ENCODE measurements at regions not wholly inside any gene's neighbourhood (a gene's known extent, or its start where the extent isn't known, plus 50 kb on each side); places are given as distances from the start of the nearest gene placed in this dataset.
"Not testable (repeated sequence)": the region's sequence is repeated elsewhere in the genome, so short reads cannot be mapped to it uniquely, and the experiment has no call there.

- DNase-seq (ENCODE audit: low read depth in 2 of 3, low spot score in 2 of 3) = no peak
These were observed 139.4 kb upstream of the ID4 start for GRCh38 chr6:19697744-19698290.

GRCh38 chr6:19699932-19700331 is 137.2 kb upstream of the ID4 start:
- no peak for DNase-seq (ENCODE audit: low read depth in 2 of 3, low spot score in 2 of 3)

DNA sequence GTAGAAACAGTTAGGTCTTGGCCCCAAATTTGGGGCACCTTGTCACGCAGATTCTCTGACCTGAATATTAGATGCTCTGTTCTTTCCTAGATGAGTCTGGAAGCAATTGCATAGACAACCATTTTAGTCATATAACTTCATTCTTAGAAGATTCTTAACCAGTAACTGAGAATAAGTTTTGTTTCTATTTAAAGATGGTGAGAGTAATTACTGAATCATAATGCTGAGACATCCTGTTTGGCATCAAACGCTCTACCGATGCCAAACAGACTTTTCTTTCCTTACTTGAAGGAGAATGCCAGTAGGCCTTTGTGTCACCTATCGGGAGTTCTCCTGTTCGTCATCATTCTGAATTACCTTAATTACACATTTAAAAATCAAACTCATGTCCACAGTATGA is 131.6 kb upstream of the ID4 start:
- no peak for DNase-seq (ENCODE audit: low read depth in 2 of 3, low spot score in 2 of 3)

DNA sequence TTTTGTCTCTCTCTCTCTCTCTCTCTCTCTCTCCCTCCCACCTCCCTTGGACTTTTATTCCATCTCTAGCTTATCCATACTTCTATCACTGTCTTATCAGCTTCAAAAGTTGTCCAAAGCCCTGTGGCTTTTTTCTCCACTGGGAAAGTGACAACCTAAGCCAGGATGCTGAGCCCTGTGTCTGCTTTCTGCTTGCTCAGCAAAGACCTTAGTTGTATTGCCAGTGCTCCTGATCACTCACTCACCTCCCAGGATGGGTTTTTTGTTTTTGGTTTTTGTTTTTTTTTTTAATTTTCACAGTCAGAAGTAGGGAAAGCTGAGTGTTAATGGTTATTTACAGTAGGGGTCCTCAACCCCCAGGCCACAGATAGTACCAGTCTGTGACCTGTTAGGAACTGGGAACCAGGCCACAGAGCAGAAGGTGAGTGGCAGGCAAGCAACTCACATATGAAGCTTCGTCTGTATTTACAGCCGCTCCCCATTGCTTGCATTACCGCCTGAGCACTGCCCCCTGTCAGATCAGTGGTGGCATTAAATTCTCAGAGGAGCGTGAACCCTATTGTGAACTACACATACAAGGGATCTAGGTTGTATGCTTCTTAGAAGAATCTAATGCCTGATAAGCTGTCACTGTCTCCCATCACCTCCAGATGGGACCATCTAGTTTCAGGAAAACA is 125.0 kb upstream of the ID4 start:
- DNase-seq (ENCODE audit: low read depth in 2 of 3, low spot score in 2 of 3) = no peak

GRCh38 chr6:19712998-19713397 is 124.2 kb upstream of the ID4 start:
- DNase-seq (ENCODE audit: low read depth in 2 of 3, low spot score in 2 of 3) = no peak

GRCh38 chr6:19713411-19713810 is 123.8 kb upstream of the ID4 start:
- no peak for DNase-seq (ENCODE audit: low read depth in 2 of 3, low spot score in 2 of 3)

- DNase-seq (ENCODE audit: low read depth in 2 of 3, low spot score in 2 of 3) = no peak
These were observed 123.2 kb upstream of the ID4 start for GRCh38 chr6:19713984-19714383.

DNA sequence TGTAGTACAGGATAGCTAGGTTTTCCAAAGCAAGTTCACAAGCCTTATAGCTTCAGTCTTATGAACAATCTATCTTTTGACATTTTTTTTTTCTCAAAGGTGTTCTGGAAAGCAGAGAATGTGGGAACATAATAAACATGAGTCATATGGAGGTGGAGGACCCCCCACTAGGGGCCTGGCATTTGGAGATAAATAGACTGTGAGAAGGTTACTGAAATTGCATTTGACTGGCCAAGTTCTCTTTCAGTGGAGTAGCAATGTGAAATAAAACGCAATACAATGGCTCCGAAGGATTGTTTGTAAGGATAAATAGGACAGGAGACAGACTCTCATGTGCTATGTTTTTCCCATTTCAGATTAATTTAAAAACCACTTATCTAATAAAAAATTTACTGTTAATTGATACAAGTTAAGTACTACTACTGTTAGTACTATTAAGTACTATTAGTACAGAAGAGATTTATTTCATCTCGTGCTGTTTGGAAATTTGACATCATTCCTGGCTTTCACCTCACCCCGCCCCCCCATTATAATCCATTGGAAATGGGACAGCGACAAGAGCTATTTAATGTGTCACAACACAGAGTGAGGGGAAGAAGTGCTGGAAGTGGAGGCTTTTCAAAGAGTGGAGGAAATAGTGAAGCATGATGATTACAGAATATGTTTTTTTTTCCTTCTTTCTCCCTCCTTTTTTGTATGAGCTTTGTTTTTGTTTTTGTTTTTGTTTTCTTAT is 122.6 kb upstream of the ID4 start:
- DNase-seq (ENCODE audit: low read depth in 2 of 3, low spot score in 2 of 3) = no peak

- no peak for DNase-seq (ENCODE audit: low read depth in 2 of 3, low spot score in 2 of 3)
These were observed 122.0 kb upstream of the ID4 start for GRCh38 chr6:19715167-19715551.

GRCh38 chr6:19719691-19720128 is 117.5 kb upstream of the ID4 start:
- no peak for DNase-seq (ENCODE audit: low read depth in 2 of 3, low spot score in 2 of 3)

DNA sequence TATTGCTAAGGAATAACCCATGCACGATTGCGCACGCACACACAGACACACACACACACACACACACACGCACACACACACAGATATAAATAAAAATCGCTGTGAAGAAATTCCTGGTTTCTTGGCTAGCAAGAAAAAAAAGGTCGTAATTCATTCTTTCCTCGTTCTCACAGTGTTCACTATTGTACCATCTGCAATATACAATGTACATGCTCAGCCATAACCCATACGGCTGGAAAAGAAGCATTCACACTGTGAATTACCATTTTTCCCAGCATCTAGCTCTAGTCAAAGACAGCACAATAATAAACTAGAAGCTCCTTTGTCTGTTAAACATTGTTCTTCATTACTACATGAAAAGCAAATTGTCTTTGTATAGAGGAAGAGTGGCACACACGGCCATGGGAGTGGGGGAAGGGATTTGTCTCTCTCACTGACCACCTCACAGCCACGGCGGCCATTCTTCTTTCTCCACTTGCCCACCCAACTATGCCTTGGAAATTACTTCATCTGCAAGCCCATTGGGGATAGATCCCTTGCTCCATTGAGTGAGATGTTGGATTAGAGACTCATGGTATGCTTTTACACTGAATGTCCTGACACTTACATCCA is 115.3 kb upstream of the ID4 start:
- no peak for DNase-seq (ENCODE audit: low read depth in 2 of 3, low spot score in 2 of 3)

- DNase-seq (ENCODE audit: low read depth in 2 of 3, low spot score in 2 of 3) = no peak
These were observed 114.2 kb upstream of the ID4 start for GRCh38 chr6:19722999-19723398.

GRCh38 chr6:19723545-19723944 is 113.6 kb upstream of the ID4 start:
- no peak for DNase-seq (ENCODE audit: low read depth in 2 of 3, low spot score in 2 of 3)

DNA sequence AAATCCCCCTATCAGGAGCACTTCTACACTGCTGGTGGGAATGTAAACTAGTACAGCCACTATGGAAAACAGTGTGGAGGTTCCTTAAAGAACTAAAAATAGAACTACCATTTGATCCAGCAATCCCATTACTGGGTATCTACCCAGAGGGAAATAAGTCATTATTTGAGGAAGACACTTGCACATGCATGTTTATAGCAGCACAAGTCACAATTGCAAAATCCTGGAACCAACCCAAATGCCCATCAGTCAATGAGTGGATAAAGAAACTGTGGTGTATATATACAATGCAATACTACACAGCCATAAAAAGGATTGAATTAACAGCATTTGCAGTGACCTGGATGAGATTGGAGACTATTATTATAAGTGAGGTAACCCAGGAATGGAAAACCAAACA is 111.7 kb upstream of the ID4 start:
- not testable (repeated sequence) for DNase-seq (ENCODE audit: low read depth in 2 of 3, low spot score in 2 of 3)

- DNase-seq (ENCODE audit: low read depth in 2 of 3, low spot score in 2 of 3) = no peak
These were observed 105.9 kb upstream of the ID4 start for GRCh38 chr6:19731282-19731681.

DNA sequence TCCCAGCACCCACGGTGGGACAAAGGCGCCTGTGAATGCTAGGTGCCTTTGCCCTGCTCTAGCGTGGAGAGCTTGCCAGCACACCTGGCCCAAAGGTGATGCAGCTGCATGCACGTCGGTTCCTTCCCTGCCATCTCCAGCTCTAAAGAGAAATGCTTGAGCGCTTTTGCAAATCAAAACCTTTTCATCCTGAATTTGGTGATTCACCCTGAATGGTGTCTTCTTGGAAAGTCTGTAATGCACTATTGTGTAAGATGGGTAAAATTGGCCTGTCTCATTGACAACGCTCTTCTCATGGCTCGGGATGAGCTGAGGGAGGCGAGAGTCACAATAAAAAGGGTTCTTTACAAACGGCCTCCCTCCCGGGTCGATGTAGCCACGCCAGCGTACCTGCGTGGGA is 103.1 kb upstream of the ID4 start:
- no peak for DNase-seq (ENCODE audit: low read depth in 2 of 3, low spot score in 2 of 3)

- DNase-seq (ENCODE audit: low read depth in 2 of 3, low spot score in 2 of 3) = no peak
These were observed 102.7 kb upstream of the ID4 start for GRCh38 chr6:19734519-19734918.

DNA sequence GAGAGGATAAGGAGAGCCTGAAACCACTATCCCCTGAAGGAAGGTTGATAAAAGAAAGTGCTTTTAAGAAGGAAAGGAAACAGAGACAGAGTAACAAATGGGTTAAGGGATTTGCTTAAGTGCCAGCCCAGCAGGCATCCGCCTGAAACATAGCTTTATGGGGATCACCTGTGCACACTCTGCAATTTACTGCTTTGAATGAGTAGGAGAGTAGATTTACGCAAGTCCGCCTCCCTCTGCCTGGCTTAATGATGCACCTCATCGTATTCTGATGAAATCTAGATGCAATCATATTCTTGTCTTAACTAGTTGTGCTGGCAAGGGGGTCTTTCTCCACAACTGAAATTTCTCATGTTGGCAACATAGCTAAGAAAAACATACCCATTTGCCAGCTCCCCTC is 101.1 kb upstream of the ID4 start:
- no peak for DNase-seq (ENCODE audit: low read depth in 2 of 3, low spot score in 2 of 3)

GRCh38 chr6:19738010-19738409 is 99.2 kb upstream of the ID4 start:
- no peak for DNase-seq (ENCODE audit: low read depth in 2 of 3, low spot score in 2 of 3)

DNA sequence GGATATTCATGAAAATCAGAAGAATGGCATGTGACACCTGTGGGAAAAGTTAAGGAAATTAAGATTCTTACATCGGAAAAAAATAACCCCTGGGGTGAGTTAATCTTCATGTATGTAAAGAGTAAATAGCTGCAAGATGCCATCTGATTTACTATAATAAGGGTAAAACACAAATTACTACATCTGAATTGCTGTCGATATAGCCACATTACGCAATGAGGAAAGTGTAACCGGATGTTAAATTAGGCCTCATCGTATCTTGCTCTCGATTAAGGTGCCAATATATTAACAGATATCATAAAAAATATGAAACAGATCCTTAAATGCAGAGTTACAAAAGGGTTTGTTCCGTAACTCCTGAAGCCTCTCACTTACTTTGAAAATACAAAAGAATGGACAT is 87.4 kb upstream of the ID4 start:
- no peak for DNase-seq (ENCODE audit: low read depth in 2 of 3, low spot score in 2 of 3)

GRCh38 chr6:19752746-19753145 is 84.4 kb upstream of the ID4 start:
- no peak for DNase-seq (ENCODE audit: low read depth in 2 of 3, low spot score in 2 of 3)

GRCh38 chr6:19753826-19754225 is 83.3 kb upstream of the ID4 start:
- DNase-seq (ENCODE audit: low read depth in 2 of 3, low spot score in 2 of 3) = no peak

Measured in hematopoietic multipotent progenitor cell (in vitro differentiated cells).